ENCODE measurements at regions not wholly inside any gene's neighbourhood (a gene's known extent, or its start where the extent isn't known, plus 50 kb on each side); places are given as distances from the start of the nearest gene placed in this dataset.

DNA sequence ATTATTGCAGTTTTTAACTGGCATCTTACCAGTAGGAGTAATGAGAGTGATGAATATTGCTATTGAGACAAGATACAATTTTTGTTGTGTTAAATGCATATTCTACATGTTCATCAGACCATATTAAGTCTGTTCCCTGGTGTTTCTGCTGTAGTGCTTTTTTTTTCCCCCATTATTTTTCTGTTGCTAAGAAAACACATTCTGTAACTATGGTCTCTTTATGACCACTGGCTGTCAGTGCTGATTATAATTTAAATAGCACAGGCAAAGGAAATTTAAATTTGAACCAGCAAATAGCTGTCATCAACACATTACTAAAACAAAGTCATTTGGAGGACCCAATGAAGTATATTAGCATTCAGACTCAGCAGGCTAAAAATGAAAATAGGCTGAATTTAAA, 98.3 kb upstream of the ANKRD50 start:
- Histone ChIP-seq H2BK120ac (ENCODE audit: low read depth, low read length) (no peak overlapping the region), H4K5ac (ENCODE audit: low read depth, low read length) (no peak overlapping the region), H2BK15ac (ENCODE audit: low read depth, low read length) (no peak overlapping the region), H3K23ac (ENCODE audit: low read depth, low read length) (no peak overlapping the region), H3K4me2 (ENCODE audit: low read depth, low read length) (no peak overlapping the region), H2AFZ (replicated peaks; ENCODE audit: low read length, poor library complexity) (no peak overlapping the region), H3K79me1 (ENCODE audit: low read depth in 1 of 2, low read length in 2 of 2) (no peaks in the 10 kb centered on the region), H2AK9ac (replicated peaks; ENCODE audit: low read depth, low read length, poor library complexity) (no peak overlapping the region), H3K56ac (ENCODE audit: extremely low read depth, insufficient read depth, low read length) (no peak overlapping the region), H3K4me3 (ENCODE audit: insufficient read depth, low read depth, low read length) (no peak overlapping the region), H4K91ac (ENCODE audit: insufficient read depth, low read depth, low read length) (no peak overlapping the region), H2BK20ac (ENCODE audit: low read depth, low read length) (no peak overlapping the region), H3K18ac (ENCODE audit: low read depth, low read length) (no peak overlapping the region), H3K9me3 (ENCODE audit: control insufficient read depth, insufficient read depth, low read length) (peaks cover 4% of the 10 kb centered on the region), H3K4ac (ENCODE audit: low read depth, low read length) (no peak overlapping the region), H3K4me1 (ENCODE audit: control insufficient read depth, insufficient read depth, low read length) (no peaks in the 10 kb centered on the region), H3K27me3 (ENCODE audit: control insufficient read depth, insufficient read depth, low read length) (no peaks in the 10 kb centered on the region), H4K8ac (ENCODE audit: low read depth in 2 of 2, low read length in 2 of 2) (no peak overlapping the region), H3K36me3 (ENCODE audit: control insufficient read depth, insufficient read depth, low read length) (no peaks in the 10 kb centered on the region), H2BK5ac (ENCODE audit: low read depth, low read length, poor library complexity, severe bottlenecking) (no peak overlapping the region), H3K9ac (ENCODE audit: low read depth, low read length) (no peak overlapping the region), H3K27ac (ENCODE audit: insufficient read depth, low read length) (no peak overlapping the region), H3K9me1 (ENCODE audit: insufficient read depth, low read length) (no peaks in the 10 kb centered on the region), H4K20me1 (ENCODE audit: insufficient read depth, low read length) (no peaks in the 10 kb centered on the region), H3K14ac (replicated peaks; ENCODE audit: low read depth, low read length) (no peak overlapping the region), H2AK5ac (ENCODE audit: low read depth, low read length) (no peak overlapping the region)
- TF ChIP-seq RFX5 (IDR thresholded peaks at IDR 0.05; ENCODE audit: low read depth, low read length) (no peak), POLR2A (IDR thresholded peaks at IDR 0.05; ENCODE audit: low read depth, low read length) (no peak), RCOR1 (IDR thresholded peaks at IDR 0.05; ENCODE audit: insufficient replicate concordance, low read length) (no peak), CEBPB (IDR thresholded peaks at IDR 0.05; ENCODE audit: low read depth, low read length) (no peak), FOS (IDR thresholded peaks at IDR 0.05; ENCODE audit: low read depth, low read length) (no peak), NFE2L2 (IDR thresholded peaks at IDR 0.05; ENCODE audit: low read depth, low read length) (no peak), RAD21 (IDR thresholded peaks at IDR 0.05; ENCODE audit: low read length) (no peak), SMC3 (IDR thresholded peaks at IDR 0.05; ENCODE audit: low read depth, low read length) (no peak), CHD1 (IDR thresholded peaks at IDR 0.05; ENCODE audit: low read depth, low read length) (no peak), BHLHE40 (IDR thresholded peaks at IDR 0.05; ENCODE audit: low read depth, low read length) (no peak), MAFK (IDR thresholded peaks at IDR 0.05; ENCODE audit: low read depth, low read length) (no peak), MXI1 (IDR thresholded peaks at IDR 0.05; ENCODE audit: borderline replicate concordance, low read depth, low read length) (no peak), MAZ (IDR thresholded peaks at IDR 0.05; ENCODE audit: borderline replicate concordance, low read depth, low read length) (no peak)
- TF ChIP-seq, protein P1, sequence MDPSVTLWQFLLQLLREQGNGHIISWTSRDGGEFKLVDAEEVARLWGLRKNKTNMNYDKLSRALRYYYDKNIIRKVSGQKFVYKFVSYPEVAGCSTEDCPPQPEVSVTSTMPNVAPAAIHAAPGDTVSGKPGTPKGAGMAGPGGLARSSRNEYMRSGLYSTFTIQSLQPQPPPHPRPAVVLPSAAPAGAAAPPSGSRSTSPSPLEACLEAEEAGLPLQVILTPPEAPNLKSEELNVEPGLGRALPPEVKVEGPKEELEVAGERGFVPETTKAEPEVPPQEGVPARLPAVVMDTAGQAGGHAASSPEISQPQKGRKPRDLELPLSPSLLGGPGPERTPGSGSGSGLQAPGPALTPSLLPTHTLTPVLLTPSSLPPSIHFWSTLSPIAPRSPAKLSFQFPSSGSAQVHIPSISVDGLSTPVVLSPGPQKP (IDR thresholded peaks at IDR 0.05; ENCODE audit: borderline replicate concordance, low read depth, low read length), result no peak
- TF ChIP-seq, protein P2, sequence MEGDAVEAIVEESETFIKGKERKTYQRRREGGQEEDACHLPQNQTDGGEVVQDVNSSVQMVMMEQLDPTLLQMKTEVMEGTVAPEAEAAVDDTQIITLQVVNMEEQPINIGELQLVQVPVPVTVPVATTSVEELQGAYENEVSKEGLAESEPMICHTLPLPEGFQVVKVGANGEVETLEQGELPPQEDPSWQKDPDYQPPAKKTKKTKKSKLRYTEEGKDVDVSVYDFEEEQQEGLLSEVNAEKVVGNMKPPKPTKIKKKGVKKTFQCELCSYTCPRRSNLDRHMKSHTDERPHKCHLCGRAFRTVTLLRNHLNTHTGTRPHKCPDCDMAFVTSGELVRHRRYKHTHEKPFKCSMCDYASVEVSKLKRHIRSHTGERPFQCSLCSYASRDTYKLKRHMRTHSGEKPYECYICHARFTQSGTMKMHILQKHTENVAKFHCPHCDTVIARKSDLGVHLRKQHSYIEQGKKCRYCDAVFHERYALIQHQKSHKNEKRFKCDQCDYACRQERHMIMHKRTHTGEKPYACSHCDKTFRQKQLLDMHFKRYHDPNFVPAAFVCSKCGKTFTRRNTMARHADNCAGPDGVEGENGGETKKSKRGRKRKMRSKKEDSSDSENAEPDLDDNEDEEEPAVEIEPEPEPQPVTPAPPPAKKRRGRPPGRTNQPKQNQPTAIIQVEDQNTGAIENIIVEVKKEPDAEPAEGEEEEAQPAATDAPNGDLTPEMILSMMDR (conservative IDR thresholded peaks at IDR 0.05; ENCODE audit: low read depth, low read length), result no peak
- TF ChIP-seq, protein P3, sequence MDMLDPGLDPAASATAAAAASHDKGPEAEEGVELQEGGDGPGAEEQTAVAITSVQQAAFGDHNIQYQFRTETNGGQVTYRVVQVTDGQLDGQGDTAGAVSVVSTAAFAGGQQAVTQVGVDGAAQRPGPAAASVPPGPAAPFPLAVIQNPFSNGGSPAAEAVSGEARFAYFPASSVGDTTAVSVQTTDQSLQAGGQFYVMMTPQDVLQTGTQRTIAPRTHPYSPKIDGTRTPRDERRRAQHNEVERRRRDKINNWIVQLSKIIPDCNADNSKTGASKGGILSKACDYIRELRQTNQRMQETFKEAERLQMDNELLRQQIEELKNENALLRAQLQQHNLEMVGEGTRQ (IDR thresholded peaks at IDR 0.05; ENCODE audit: low read depth, low read length), result no peak
- dilution Hi-C loops (cut with HindIII; ENCODE audit: low sequenced_read_pairs, unreplicated experiment), result no loop called here
- intact Hi-C loops (cut with micrococcal nuclease), result no loop called here
- BruUV-seq (replicated peaks), result no TSS peak
- CTCF ChIA-PET, result no interaction called here
- in situ Hi-C loops (cut with MboI; ENCODE audit: low sequenced_read_pairs), result no loop called here
- ATAC-seq (ENCODE audit: low read depth) (no peak), DNase-seq (no peak)
- POLR2A ChIA-PET (ENCODE audit: unreplicated experiment), result no interaction called here

Measured in IMR-90 (cell line).